Keratinocyte (primary cell): ENCODE measurements at regions not wholly inside any gene's neighbourhood (a gene's known extent, or its start where the extent isn't known, plus 50 kb on each side); places are given as distances from the start of the nearest gene placed in this dataset.

ENCODE experiments used
- DNase-seq: peaks from one replicate; pipeline ENCODE4 v3.0.0-alpha.2; 2011; ENCODE audit warnings: low read depth, missing footprints, low spot score
- FAIRE-seq: peaks from 2 replicates; lab custom pipeline; 2011; peaks lifted over from hg19 to GRCh38; lab: Jason Lieb, UNC
- H2AFZ ChIP-seq: 2 replicates; pipeline ENCODE4 v1.6.0; 2012; ENCODE audit warnings: low read length, control low read depth, inconsistent platforms; ENCODE audit not compliant: control insufficient read depth
- H3K27ac ChIP-seq: 2 replicates; pipeline ENCODE4 v1.5.1; 2011; ENCODE audit warnings: low read length; ENCODE audit not compliant: control insufficient read depth, insufficient read depth
- H3K27me3 ChIP-seq: 3 replicates; pipeline ENCODE4 v1.6.0; 2011; ENCODE audit warnings: low read length; ENCODE audit not compliant: control insufficient read depth, insufficient read depth; ENCODE audit errors: extremely low read depth
- H3K36me3 ChIP-seq, 2 experiments: 2 replicates in 1 of 2; 3 replicates in 1 of 2; pipeline ENCODE4 v1.5.1; 2011; ENCODE audit warnings: low read length in 2 of 2, mild to moderate bottlenecking in 1 of 2; ENCODE audit not compliant: control insufficient read depth in 2 of 2, insufficient read depth in 2 of 2; ENCODE audit errors: extremely low read depth in 1 of 2
- H3K4me1 ChIP-seq: 3 replicates; pipeline ENCODE4 v1.5.1; 2011; ENCODE audit warnings: low read length; ENCODE audit not compliant: control insufficient read depth, insufficient read depth; ENCODE audit errors: extremely low read depth
- H3K4me2 ChIP-seq: 3 replicates; pipeline ENCODE4 v1.6.0; 2011; ENCODE audit warnings: low read depth, low read length; ENCODE audit not compliant: control insufficient read depth, insufficient read depth; ENCODE audit errors: extremely low read depth
- H3K4me3 ChIP-seq, 3 experiments: fragments of 200-600 bp in 1 of 3; sonication (generic) in 1 of 3; 2 replicates in 2 of 3; 3 replicates in 1 of 3; pipeline ENCODE4 v1.5.1; 2011 to 2016; ENCODE audit warnings: low read length in 3 of 3, mild to moderate bottlenecking in 3 of 3, control low read depth in 2 of 3, inconsistent platforms in 1 of 3, low read depth in 1 of 3, mixed read lengths in 1 of 3, mixed run types in 1 of 3, moderate library complexity in 1 of 3; ENCODE audit not compliant: control insufficient read depth in 2 of 3, insufficient read depth in 2 of 3; ENCODE audit errors: extremely low read depth in 1 of 3
- H3K79me2 ChIP-seq: 2 replicates; pipeline ENCODE4 v1.6.0; 2012; ENCODE audit warnings: low read length; ENCODE audit not compliant: control insufficient read depth, insufficient read depth
- H3K9ac ChIP-seq: 3 replicates; pipeline ENCODE4 v1.6.0; 2011; ENCODE audit warnings: low read length; ENCODE audit not compliant: control insufficient read depth, insufficient read depth; ENCODE audit errors: extremely low read depth
- H3K9me1 ChIP-seq: 3 replicates; pipeline ENCODE4 v1.6.0; 2011; ENCODE audit warnings: low read length; ENCODE audit not compliant: control insufficient read depth, insufficient read depth; ENCODE audit errors: extremely low read depth
- H3K9me3 ChIP-seq: 2 replicates; pipeline ENCODE4 v1.5.1; 2012; ENCODE audit warnings: low read depth, low read length; ENCODE audit not compliant: control insufficient read depth
- H4K20me1 ChIP-seq: 3 replicates; pipeline ENCODE4 v1.6.0; 2011; ENCODE audit warnings: low read length; ENCODE audit not compliant: control insufficient read depth, insufficient read depth; ENCODE audit errors: extremely low read depth
- EZH2 ChIP-seq: IDR thresholded peaks from one replicate; pipeline ENCODE4 v1.6.1; 2012; ENCODE audit warnings: inconsistent platforms, mild to moderate bottlenecking, low read length, moderate library complexity
- dilution Hi-C: fragments of 300-500 bp; cut with MboI; formaldehyde crosslinking; loops from one replicate; pipeline ENCODE4 v1.7.0; 2020; ENCODE audit warnings: low sequenced_read_pairs; ENCODE audit not compliant: extremely low pct_ligation_motif_present
- TF ChIP-seq, protein P1 (sequence below), 3 experiments: IDR thresholded peaks in 1 of 3; conservative IDR thresholded peaks in 1 of 3; optimal IDR thresholded peaks in 1 of 3; 2 replicates in 2 of 3; 3 replicates in 1 of 3; pipeline versions ENCODE3 to v1.5.1; 2011; ENCODE audit warnings: low read length in 3 of 3, mild to moderate bottlenecking in 3 of 3, moderate library complexity in 2 of 3, control low read depth in 1 of 3, inconsistent platforms in 1 of 3; ENCODE audit not compliant: insufficient read depth in 2 of 3; ENCODE audit errors: extremely low read depth in 1 of 3

DNA sequence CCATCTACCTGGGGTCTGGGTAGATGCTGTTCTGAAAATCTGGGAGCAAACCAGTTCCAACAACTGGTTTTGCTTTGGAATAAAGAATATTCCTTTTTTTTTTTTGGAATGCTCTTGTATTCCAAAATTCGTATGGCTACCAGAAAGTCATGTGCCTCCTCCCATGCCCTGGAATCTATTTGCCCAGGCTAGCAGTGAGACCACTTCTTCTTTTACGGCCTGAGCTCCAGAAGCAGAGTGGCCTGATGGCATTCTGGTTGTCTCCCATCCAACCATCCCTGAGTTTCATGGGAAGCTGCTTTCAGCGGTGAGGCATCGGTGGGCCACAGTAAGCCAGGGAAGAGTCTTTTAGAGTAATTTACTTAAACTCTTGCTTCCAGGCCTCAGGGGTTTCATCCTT is 113.4 kb upstream of the RAB4A start:
- H3K4me2 ChIP-seq = no peak overlapping the region
- no peak overlapping the region for H3K4me3 ChIP-seq
- no peaks in the 10 kb centered on the region for H3K9me3 ChIP-seq
- no peaks in the 10 kb centered on the region for H3K79me2 ChIP-seq
- no peaks in the 10 kb centered on the region for H4K20me1 ChIP-seq
- dilution Hi-C loops = no loop called here
- H3K9me1 ChIP-seq = no peaks in the 10 kb centered on the region
- no peak overlapping the region for H3K27ac ChIP-seq
- H3K36me3 ChIP-seq = no peaks in the 10 kb centered on the region
- H2AFZ ChIP-seq = no peak overlapping the region
- DNase-seq = no peak
- no peak for TF ChIP-seq EZH2
- TF ChIP-seq, protein P1, sequence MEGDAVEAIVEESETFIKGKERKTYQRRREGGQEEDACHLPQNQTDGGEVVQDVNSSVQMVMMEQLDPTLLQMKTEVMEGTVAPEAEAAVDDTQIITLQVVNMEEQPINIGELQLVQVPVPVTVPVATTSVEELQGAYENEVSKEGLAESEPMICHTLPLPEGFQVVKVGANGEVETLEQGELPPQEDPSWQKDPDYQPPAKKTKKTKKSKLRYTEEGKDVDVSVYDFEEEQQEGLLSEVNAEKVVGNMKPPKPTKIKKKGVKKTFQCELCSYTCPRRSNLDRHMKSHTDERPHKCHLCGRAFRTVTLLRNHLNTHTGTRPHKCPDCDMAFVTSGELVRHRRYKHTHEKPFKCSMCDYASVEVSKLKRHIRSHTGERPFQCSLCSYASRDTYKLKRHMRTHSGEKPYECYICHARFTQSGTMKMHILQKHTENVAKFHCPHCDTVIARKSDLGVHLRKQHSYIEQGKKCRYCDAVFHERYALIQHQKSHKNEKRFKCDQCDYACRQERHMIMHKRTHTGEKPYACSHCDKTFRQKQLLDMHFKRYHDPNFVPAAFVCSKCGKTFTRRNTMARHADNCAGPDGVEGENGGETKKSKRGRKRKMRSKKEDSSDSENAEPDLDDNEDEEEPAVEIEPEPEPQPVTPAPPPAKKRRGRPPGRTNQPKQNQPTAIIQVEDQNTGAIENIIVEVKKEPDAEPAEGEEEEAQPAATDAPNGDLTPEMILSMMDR (optimal IDR thresholded peaks at IDR 0.05 in 1 of 3, IDR thresholded peaks at IDR 0.05 in 1 of 3, conservative IDR thresholded peaks at IDR 0.05 in 1 of 3; ENCODE audit: extremely low read depth in 1 of 3, insufficient read depth in 2 of 3, low read length in 3 of 3) = no peak
- H3K4me1 ChIP-seq = no peaks in the 10 kb centered on the region
- FAIRE-seq = no peak
- no peak overlapping the region for H3K9ac ChIP-seq
- peaks cover 21% of the 10 kb centered on the region for H3K27me3 ChIP-seq

DNA sequence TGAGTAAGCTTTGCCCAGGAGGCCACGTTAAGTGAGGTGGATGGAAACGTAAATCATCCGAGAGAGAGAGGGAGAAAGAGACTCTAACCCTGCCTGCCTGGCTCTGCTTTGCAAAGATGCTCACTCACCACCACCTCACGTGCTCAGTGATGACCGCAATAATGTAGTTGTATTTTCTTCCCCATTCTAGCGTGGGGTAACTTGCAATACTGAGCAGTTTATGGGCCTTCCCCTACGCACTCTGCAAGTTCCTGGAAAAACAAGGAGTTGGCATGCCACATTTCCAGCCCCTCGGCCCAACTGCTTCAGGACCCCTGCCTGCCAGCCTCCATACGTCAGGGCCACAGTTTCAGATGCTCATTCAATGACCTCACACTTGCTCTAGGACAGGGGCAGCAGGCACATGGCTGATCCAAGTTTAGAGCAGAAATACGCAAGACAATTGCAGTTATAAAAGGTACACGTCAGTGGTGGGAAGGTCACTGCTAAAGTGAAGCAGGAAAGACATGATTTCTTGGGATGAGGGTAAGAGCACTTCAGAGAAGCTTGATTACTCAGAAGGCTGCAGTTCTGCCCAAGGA is 112.5 kb upstream of the RAB4A start:
- H2AFZ ChIP-seq = no peak overlapping the region
- no peak overlapping the region for H3K9ac ChIP-seq
- H3K79me2 ChIP-seq = no peaks in the 10 kb centered on the region
- H3K9me1 ChIP-seq = no peaks in the 10 kb centered on the region
- no peak overlapping the region for H3K27ac ChIP-seq
- H3K9me3 ChIP-seq = no peaks in the 10 kb centered on the region
- H3K36me3 ChIP-seq = no peaks in the 10 kb centered on the region
- H3K27me3 ChIP-seq = peaks cover 23% of the 10 kb centered on the region
- no peak overlapping the region for H3K4me3 ChIP-seq
- TF ChIP-seq EZH2 = no peak
- TF ChIP-seq, protein P1 (optimal IDR thresholded peaks at IDR 0.05 in 1 of 3, IDR thresholded peaks at IDR 0.05 in 1 of 3, conservative IDR thresholded peaks at IDR 0.05 in 1 of 3; ENCODE audit: extremely low read depth in 1 of 3, insufficient read depth in 2 of 3, low read length in 3 of 3) = no peak
- FAIRE-seq = no peak
- dilution Hi-C loops = no loop called here
- no peak overlapping the region for H3K4me2 ChIP-seq
- no peak for DNase-seq
- no peaks in the 10 kb centered on the region for H4K20me1 ChIP-seq
- no peaks in the 10 kb centered on the region for H3K4me1 ChIP-seq
